NCI-H1048 (cell line): ENCODE measurements at regions not wholly inside any gene's neighbourhood (a gene's known extent, or its start where the extent isn't known, plus 50 kb on each side); places are given as distances from the start of the nearest gene placed in this dataset.

Experiments
- DNase-seq: peaks from one replicate; lab custom pipeline; 2025; lab: John Stamatoyannopoulos, UW

- DNase-seq, result no peak
Observed at GRCh38 chr17:68184816-68185436, 62.9 kb upstream of the AMZ2 start.

- no peak for DNase-seq
Observed at GRCh38 chr17:68185820-68186219, 62.0 kb upstream of the AMZ2 start.

- no peak for DNase-seq
Observed at GRCh38 chr17:68190495-68190894, 57.3 kb upstream of the AMZ2 start.

- no peak for DNase-seq
Observed at GRCh38 chr17:68195667-68196393, 52.0 kb upstream of the AMZ2 start.

GRCh38 chr17:68196394-68197090 lies 51.3 kb upstream of the AMZ2 start:
- DNase-seq, result no peak

- DNase-seq, result no peak
Observed at GRCh38 chr17:68197091-68197996, 50.5 kb upstream of the AMZ2 start.

- DNase-seq, result no peak
Observed at GRCh38 chr17:68197997-68198930, 49.6 kb upstream of the AMZ2 start.
